Tibial nerve (tissue), 3 donors: ENCODE measurements at regions not wholly inside any gene's neighbourhood (a gene's known extent, or its start where the extent isn't known, plus 50 kb on each side); places are given as distances from the start of the nearest gene placed in this dataset.

Source experiments
- CTCF ChIP-seq, 5 experiments: fragments of 200-600 bp in 3 of 5; fragments of 450-650 bp in 2 of 5; sonication (generic) in 3 of 5; IDR thresholded peaks; one replicate each; pipeline ENCODE4 v1.5.1; 2016 to 2019; ENCODE audit warnings: antibody characterized with exemption in 5 of 5, mild to moderate bottlenecking in 3 of 5, moderate library complexity in 2 of 5
- POLR2A ChIP-seq, 2 donors: fragments of 450-650 bp; IDR thresholded peaks; one replicate each; pipeline ENCODE4 v1.6.1; 2017; ENCODE audit warnings: antibody characterized with exemption in 2 of 2, mild to moderate bottlenecking in 2 of 2, moderate library complexity in 2 of 2

- TF ChIP-seq POLR2A (IDR thresholded peaks at IDR 0.05), result no peak
- no peak for TF ChIP-seq CTCF (IDR thresholded peaks at IDR 0.05)
Observed at GRCh38 chr9:82489201-82489821, 500.7 kb downstream of the SPATA31D1 start.
